Hematopoietic multipotent progenitor cell treated with erythropoietin and hydrocortisone succinate and interleukin-3 and kit ligand, for 8 days (in vitro differentiated cells): ENCODE measurements at regions not wholly inside any gene's neighbourhood (a gene's known extent, or its start where the extent isn't known, plus 50 kb on each side); places are given as distances from the start of the nearest gene placed in this dataset.

ENCODE experiments used
- DNase-seq: peaks from one replicate; pipeline ENCODE4 v3.0.0-alpha.2; 2015

DNA sequence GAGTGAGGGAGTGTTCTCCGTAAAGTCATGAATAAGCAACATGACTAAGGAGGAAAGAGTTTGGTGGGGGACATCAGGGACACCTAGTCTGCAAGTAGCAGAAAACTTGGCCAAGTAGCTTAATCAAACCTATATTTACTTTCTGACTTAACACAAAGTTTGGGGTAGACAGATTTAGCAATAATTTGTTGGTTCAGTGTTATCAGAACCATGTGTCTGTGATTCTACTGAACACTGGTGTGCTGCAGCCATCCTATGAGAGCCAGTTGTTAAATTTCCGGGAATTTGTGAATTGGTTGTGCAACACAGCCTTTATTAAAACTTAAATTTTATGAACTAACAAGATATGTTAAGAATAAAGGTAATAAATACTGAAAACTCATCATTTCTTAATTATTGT lies 469.3 kb downstream of the C4orf33 start:
- DNase-seq: no peak

DNA sequence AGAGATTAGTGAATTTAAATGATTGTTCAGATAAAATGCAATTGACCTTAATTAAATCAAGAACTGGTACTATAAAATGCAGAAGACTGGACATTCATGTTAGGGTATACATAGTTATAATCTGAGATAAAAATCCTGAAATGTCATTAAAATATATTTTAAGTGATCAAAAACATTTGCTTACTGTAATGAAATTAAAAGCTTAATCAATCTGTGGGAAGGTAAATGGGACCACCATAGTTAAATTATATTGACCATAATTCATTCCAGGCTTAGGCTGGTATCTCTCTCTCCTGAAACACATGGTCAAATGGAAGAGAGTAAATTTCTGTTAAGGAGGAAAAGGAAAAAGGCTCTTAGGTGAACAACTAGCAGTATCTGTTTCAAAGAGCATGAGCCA lies 474.4 kb downstream of the C4orf33 start:
- DNase-seq: no peak

DNA sequence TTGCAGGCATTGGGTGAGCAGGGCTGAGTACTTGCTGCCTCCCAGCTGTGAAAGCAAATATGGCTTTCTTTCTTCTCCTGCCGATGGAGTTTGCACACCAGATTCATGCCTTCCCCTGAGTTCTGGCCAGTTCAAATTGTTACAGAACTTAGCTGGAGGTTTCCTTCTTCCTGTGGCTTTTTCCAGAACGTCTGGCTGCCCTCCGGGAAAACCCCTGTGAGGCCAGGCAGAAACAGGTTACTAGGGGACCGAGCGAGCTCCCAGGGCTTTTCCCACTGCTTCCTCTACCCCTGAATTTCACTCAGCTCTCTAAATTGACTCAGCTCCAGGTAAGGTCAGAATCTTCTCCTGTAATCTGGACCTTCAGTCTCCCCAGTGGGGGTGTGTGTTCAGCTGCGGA lies 482.4 kb downstream of the C4orf33 start:
- DNase-seq: no peak

DNA sequence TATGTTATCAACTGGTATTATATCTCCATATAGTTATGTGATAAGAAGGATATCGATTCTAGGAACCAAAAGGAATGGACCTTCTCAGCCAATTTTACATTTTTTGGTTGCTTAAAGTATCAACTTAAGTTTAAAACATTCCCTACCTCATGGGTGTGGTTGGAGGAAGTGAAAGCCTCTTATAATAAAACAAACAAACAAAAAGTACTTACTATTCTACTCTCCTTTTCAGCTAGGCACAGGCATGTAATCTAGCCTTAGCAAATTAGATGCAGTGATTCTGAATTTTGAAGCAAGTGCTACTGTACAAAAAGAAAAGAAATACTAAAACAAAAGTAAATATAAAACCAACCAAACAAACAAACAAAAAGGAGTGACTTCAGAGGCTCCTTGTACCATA lies 485.4 kb downstream of the C4orf33 start:
- DNase-seq: no peak

DNA sequence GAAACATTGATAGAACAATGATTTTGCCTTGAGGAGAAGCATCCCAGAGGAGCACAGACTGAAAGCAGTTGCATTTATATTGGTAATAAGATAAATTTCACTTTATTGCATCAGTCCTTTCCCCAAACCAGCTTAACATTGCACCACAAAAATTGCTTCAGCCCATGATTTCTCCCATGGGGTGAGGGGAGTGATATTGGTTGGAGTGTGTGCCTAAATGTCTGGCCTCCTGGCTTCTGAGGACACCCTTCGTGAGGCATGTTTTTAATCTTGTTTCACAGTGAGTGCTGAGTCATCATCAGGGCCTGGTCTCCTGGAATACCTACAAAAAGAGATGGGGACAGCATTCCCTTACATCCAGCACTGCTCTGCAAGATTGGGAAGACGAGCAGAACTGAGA lies 487.9 kb downstream of the C4orf33 start:
- DNase-seq: no peak

DNA sequence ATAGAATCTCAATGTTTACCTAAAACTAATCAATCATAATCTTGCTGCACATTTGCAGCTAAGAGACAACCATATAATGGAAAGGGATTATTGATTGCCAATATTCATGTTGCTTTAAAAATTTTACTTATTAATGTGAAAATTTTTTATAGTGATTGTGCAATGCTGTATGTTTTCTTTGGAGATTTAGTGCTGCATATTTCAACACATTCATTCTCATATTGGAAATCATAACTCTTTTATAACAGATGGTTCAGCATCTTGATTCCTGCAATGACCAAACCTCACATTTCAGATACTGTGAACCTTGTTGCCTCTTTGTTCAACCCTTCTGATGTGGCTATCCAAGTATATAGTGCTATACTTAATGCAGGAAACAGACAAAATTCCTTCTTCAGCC lies 502.6 kb downstream of the C4orf33 start:
- no peak for DNase-seq

DNA sequence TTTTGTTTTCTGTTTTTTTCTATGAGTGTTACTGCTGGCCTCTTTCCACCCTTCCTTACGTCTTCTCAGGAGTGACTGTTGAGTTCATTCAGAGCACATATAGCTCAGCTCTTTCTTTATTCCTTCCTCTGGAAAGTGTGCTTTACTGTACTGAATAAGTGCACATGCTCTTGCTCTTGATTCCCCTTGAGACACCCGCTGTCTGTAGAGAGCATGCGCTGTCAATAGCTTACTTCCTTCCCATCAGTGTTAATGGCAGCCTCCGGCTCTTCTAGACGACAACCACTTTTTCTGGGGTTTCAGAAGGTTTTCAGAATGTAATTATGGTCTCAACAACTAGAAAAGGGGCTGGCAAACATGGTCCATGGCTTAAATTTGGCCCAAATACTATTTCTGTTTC lies 504.9 kb downstream of the C4orf33 start:
- no peak for DNase-seq

DNA sequence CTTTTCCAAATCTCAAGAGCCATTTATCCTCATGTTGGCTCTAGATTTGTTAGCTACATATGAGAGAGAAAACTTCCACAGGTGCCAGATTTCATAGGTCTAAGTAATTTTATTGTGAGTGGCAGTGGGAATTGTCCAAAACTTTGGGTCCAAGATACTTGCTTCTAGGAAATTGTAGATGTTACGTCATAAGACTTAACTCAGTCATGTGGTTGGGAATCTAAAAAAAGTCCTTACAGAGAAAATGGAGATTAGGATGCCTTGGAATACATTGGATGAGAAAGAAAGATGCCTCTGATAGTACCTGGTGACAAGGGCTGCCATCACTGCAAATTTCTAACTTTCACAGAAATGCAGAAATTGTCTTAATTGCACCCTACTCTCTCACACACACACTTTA lies 506.5 kb downstream of the C4orf33 start:
- no peak for DNase-seq

DNA sequence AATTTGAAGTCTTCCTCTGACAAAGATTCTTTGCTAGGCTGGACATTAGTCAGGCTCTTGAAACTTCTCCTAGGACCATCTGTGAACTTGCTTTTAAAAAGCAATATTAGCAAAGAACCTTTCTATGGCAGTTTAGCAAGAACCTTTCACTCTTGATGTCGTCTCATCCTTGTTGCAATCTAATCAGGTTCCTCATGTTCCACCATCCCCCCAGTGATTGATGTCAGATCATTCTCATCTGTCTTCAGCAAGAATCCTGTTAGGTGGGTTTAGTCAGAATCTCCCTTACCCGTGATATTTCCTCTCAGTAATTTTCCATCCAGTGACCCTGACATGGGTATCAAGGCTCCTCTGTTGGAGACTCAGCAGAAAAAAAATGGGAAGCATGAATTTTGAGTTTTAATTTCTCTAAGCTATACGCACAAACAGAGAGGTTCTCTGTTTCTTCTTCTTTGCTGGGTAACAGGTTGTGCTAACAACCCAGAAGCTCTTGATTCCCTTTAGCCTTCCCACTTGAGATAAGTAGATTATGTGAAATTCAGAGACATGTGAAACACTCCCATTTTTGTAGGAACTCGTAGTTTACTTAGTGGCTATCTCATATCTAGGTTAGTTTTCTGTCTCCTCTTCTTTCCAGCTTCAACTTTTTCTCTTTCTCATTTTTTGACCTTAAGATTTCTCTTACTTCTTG lies 507.4 kb downstream of the C4orf33 start:
- no peak for DNase-seq

DNA sequence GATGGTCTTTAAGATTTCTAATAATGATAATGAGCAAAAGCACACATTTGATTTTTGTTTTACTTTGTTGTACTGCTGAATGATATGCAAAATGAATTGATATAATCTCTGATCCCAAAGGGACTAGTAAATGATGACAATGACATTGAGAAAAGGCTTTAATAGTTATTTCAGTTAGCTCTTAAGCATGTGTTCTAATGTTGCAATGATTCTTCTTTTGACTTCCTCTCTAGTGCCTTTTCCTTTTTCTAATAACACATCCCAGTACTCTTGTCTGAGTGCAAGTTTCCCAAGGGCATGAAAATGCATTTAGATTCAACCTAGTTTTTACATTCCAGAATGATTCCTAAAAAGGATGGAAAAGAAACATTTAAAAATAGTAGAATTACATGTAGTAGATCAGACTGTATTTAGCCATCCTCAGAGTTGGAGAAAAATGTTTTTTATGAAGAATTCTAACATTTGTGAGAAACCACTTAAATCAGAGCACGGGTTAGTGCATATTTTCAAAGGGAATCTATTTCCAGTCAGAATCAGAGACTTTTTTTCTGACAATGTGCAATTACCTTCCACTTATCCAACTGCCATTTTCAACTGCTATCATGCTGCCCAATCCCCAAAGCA lies 508.8 kb downstream of the C4orf33 start:
- DNase-seq: no peak

DNA sequence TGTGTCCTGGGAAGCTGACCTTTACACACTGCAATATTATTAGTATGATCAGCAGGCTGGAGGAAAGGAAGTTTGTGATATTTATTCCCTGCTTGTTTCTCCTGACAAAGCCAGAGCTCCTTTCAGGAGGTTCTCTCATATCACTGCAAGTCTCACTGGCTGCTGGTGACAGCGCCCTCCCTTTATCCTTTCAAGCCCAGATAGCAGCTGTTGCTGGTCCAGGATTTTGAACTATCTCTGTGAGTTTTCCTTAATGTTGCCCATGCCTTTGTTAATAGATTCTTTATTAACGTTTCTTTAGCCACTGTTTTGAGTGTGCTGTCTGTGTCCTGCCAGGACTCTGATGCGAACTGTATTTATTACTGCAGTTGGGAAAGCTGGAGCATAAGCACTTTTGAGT lies 518.7 kb downstream of the C4orf33 start:
- no peak for DNase-seq

DNA sequence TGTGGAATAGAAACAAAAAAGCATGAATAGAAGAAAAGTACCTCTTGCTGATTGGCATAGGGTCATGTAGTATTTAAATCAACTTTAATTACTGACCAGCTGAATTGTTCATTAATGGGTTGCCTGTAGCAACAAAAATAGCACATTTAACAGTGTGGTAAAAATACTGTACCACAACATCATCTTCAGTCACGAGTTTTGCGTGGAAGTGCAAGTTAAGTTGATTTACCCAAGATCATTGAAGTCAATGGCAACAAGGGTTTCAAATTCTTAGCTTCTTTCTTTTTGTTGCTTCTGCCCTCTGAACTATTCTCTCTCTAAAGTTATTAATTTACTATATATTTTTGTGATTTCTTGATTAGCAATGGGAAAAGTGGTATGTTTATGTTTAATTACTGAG lies 526.6 kb downstream of the C4orf33 start:
- no peak for DNase-seq

DNA sequence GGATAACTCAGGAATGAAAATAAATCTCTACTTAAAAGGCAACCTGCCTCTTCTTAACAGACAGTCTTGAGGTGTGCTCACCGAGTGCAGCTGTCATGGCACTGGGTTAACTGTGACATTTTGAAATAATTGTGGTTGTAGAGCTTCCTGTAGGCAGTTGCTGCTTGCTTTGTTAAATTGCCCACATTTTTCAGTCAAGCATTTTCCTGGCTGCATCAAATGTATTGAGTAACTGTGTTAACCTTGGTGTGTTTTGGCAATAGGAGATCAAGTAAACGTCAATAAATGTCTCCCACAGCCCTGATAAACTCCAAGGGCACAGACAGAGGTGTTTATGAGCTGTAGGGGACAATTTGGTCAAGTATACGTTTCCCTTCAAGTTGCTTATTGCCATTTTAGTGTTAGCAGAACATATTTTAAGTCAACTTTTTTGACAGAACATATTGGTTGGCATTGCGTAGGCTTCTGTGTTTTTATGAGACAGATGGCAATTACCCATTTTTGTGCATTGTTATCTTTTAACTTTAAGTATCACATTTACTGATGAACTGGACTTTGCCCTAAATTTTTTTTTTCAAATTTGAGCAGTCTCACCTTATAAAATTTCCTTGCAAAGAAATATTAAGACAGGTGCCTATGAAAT lies 527.4 kb downstream of the C4orf33 start:
- DNase-seq: peak; percentile 9

DNA sequence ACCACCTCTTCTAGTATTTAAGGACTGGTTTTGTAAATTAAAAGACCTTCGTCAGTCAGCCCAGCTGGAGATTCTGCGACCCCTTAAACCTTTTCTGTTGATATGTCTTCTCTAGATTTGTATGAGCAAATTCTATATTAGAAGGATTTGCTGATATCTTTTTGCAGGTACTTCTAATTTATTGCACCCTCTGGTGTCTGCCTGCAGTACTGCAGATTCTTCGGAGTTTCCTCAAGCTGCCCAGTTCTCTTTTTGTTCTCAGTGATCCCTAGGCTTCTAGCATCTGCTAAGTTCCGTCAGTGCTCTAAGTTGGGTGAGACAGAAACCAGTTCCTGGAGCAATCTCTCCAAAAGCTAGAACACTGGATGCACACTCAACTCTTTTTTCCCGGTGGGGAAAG lies 545.2 kb downstream of the C4orf33 start:
- peak; percentile 47 for DNase-seq

DNA sequence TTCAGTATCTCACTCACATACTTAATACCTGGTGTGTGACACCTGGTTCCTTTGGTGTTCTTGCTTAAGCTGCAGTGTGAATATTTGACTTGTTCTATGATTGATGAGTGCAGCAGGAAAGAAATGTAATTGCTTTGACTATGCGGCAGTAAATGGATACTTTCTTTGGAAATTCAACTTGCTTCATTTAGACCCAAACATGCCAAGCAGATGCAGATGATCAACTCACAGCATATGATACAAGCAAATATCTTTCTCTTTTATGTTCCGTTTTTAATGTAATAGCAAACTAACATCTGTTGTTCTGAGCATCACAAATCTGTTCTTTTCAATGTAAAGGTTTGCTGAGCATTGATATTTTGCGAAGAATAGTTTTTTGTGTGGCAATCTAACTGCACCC lies 549.5 kb downstream of the C4orf33 start:
- DNase-seq: no peak

DNA sequence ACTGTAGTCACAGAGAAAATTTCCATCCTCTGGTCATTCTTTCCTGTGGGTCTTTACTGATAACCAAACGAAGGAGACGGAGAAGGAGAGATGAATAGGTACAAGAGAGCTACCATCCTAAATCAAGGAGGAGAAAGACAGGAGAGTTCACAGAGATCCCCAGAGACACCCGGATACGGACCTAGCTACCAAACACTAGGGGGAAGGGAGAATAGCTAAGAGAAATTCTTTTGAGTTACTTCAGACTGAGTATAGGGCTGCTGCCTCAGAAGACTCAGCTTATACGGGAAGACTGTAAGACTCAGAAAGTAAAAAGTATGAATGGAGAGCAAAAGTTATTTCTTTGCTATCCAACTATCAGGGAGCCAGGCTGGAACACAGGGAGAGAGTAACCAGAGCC lies 572.1 kb downstream of the C4orf33 start:
- no peak for DNase-seq

DNA sequence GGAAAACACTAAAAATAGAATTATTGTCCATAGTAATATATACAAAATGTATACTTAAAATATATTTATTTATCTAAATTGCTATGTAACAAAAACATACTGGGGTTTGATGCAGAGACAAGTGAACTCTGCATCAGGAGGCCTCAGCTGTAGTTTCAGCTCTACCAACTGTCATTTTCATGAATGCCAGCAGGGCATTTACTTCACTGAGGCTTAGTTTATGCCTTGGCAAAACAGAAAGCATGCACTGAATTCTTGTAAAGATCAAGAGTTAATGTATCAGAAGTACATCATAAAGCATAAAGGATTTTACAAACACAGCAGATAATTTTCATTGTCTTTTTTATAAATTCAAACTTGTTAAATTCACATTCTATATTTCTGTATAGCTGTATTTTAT lies 577.0 kb downstream of the C4orf33 start:
- no peak for DNase-seq

DNA sequence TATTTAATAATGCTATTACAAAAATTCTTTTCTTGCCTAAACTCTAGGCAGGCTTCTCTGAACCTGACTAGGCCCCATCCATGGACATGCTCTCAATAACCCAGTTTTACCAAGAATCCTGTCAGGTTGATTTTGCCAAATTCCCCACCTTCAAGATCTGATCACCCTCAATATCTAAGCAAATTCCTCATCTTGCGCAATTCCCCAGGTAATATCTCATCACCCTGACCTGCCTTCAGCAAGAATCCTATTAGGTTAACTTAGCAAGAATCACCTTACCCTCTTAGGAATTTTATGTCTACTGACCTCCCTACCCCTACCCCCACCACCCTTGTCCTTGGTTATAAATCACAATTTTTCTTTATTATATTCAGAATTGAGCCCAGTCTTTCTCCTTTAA lies 579.1 kb downstream of the C4orf33 start:
- DNase-seq: no peak

DNA sequence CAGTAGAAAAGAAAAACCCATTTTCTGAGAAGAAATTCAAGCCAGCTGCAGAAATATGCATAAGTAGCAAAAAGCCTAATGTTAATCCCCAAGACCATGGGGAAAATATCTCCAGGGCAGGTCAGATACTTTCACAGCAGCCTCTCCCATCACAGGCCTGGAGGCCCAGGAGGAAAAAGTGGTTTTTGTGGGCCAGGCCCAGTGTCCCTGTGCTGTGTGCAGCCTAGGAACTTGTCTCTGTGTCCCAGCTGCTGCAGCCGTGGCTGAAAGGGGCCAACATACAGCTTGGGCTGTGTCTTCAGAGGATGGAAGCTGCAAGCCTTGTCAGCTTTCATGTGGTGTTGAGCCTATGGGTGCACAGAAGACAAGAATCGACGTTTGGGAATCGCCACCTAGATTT lies 581.0 kb downstream of the C4orf33 start:
- DNase-seq: no peak

DNA sequence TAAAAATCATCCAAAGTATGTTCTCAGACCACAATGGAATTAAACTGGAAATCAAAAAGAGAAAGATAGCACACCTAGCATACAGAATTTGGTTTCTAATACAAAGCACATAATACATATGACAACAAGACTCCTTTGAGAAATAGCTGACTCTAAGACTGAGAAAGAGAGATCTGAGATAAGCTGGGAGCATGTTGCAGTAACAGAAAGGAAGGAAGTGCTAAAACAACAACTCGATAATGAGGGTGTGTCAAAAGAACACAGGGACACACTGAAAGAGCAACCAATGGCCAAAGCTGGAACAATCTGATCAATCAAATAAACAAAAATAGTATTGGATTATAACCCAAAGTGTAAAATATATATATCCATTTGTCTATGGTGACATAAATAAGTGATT lies 586.6 kb downstream of the C4orf33 start:
- no peak for DNase-seq

DNA sequence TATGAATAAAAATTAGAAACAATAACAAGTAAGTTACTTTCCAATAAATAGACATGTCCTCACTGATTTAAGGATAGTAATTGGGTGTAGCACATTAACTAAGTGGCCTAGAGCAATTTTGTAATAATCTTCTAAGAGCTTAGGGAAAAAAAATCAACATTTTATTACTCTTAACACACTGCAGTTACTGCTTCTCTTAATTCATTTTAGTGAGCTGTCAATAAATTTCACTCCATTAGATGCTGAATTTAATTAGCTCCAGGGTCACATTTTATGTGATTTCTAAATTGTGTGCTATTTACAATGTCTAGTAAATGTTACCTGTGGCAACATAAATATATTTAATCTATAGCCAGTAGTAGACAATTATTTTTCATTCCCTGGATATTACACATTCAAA lies 612.0 kb downstream of the C4orf33 start:
- no peak for DNase-seq

DNA sequence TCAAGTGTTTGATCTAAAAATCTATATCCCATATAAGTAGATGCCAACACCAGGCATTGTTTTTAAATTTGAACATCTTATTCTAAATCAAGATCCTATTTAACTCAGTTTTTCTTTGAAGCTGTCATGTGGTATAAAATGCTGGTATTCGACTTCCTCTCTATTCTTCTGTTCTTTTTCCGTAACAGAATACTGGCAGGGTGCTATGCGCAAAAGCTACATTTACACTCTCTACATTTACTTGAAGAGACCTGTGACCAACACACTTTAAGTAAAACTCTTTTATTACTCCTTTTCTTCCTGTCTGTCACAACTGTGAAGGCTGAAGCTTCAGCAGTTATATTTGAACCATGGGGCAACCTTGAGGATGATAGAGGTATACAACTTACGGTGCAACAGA lies 612.8 kb downstream of the C4orf33 start:
- no peak for DNase-seq

DNA sequence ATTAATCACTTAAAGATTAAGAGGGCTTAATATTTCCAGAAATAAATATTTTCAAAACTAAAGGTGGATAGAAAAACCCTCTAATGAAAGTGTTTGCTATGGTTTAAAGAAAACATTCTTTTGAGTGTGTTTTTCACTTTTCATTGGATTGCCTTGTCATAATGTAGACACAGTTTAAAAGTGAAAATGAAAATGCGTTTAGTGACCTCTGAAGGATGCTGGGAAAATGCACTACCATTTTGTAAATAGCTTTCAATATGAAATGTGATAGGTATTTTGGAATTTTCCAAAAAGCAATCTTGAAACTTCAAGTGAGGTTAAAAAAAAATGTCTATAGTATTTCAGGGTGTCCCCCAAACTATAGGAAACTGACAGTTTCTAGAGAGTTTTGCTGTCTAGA lies 642.2 kb downstream of the C4orf33 start:
- no peak for DNase-seq

DNA sequence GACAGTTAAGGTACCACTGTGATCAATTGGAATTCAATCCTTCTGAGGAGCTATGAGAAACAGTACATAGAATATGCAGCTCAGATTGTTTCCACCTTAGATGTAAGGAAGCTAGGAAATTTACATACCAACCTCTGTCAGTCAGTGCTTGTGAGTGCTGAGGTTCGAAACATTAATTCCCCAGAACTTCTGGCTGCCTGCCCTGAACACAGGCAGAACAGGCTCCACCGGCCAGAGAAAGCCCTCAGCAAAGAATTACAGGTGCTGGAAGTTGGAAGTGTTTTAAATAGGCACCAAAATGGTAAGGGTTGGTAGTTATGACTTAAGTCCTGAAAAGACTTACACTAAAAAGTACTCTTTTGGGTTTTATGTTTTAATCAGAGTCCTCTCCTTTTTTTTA lies 651.8 kb downstream of the C4orf33 start:
- DNase-seq: no peak

DNA sequence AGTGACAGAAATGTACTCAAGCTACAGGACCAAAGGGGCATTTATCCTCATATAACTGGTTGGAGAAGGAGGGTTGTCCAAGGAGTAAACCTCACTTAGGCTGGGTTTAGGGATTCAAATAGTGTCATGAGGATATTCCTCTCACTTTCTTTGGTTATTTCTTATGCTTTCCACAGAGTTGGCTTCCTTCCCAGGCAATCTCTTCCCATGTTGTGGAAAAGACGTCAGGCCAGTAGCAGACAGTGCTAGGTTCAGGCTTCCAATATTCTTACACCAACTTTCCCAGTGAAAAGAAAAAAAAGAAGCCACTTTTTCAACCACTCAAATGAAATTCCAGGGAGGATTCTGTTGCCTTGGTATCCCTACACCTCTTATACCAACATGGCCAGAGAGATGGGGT lies 653.0 kb downstream of the C4orf33 start:
- no peak for DNase-seq
